HCT116 (cell line): ENCODE measurements at regions not wholly inside any gene's neighbourhood (a gene's known extent, or its start where the extent isn't known, plus 50 kb on each side); places are given as distances from the start of the nearest gene placed in this dataset.

Experiments
- ATAC-seq: fragments of 200-7000 bp; cut with Tn5 transposase; 2 replicates; pipeline ENCODE4 v1.9.1; 2020; ENCODE audit warnings: mild to moderate bottlenecking, moderate library complexity
- BruUV-seq: library from RNA; stranded (reverse); fragments of 400-500 nt; replicated peaks from 2 replicates; lab custom pipeline; 2021; lab: Mats Ljungman, UMichigan
- CTCF ChIA-PET: fragments of 300-600 bp; sonication (Branson Sonifier 250); formaldehyde crosslinking; loops from one replicate; lab custom pipeline; 2021; ENCODE audit warnings: antibody characterized with exemption; lab: Charles Lee
- POLR2A ChIA-PET: fragments of 300-600, 350-600 bp; sonication (Branson Sonifier 250); formaldehyde crosslinking; loops from one replicate; lab custom pipeline; 2021; ENCODE audit warnings: antibody characterized with exemption; lab: Charles Lee
- RAD21 ChIA-PET, 2 experiments: fragments of 300-600 bp; sonication (Branson Sonifier 250); formaldehyde crosslinking; loops; one replicate each; lab custom pipeline; 2023; ENCODE audit warnings: low total read pairs in 2 of 2; ENCODE audit not compliant: uncharacterized antibody in 2 of 2, unreplicated experiment in 2 of 2, low non-redundant PET in 1 of 2; lab: Charles Lee
- DNase-seq: peaks from one replicate; pipeline ENCODE4 v3.0.0-alpha.2; 2010; ENCODE audit warnings: low read depth, low spot score
- H2AFZ ChIP-seq: fragments of 200-600 bp; shearing (Covaris generic), sonication (generic); 2 replicates; pipeline ENCODE4 v1.6.1; 2017; ENCODE audit warnings: low read depth, mixed run types, mixed read lengths, antibody characterized with exemption, low read length; ENCODE audit not compliant: poor library complexity, severe bottlenecking
- H3K27ac ChIP-seq: 2 replicates; pipeline ENCODE4 v1.5.1; 2012; ENCODE audit warnings: low read depth, low read length
- H3K27me3 ChIP-seq: fragments of 200-600 bp; sonication (generic); 2 replicates; pipeline ENCODE4 v1.6.1; 2016; ENCODE audit warnings: mixed run types, low read length, mixed read lengths; ENCODE audit not compliant: insufficient read depth
- H3K36me3 ChIP-seq, 2 experiments: fragments of 200-500 bp in 1 of 2; fragments of 200-600 bp in 1 of 2; sonication (Bioruptor generic) in 1 of 2; sonication (generic) in 1 of 2; 2 replicates each; pipeline versions ENCODE4 v1.5.1 to v1.6.1; 2014 to 2016; ENCODE audit warnings: low read length in 2 of 2, inconsistent platforms in 1 of 2, mixed read lengths in 1 of 2, mixed run types in 1 of 2; ENCODE audit not compliant: insufficient read depth in 2 of 2, control insufficient read depth in 1 of 2
- H3K4me1 ChIP-seq, 2 experiments: fragments of 200-600 bp in 1 of 2; sonication (generic) in 1 of 2; 2 replicates each; pipeline versions ENCODE4 v1.5.1 to v1.6.1; 2012 to 2017; ENCODE audit warnings: low read length in 2 of 2, inconsistent platforms in 1 of 2, mild to moderate bottlenecking in 1 of 2, mixed read lengths in 1 of 2, mixed run types in 1 of 2, moderate library complexity in 1 of 2; ENCODE audit not compliant: insufficient read depth in 2 of 2, control insufficient read depth in 1 of 2
- H3K4me2 ChIP-seq: fragments of 200-600 bp; sonication (generic); 2 replicates; pipeline ENCODE4 v1.6.1; 2017; ENCODE audit warnings: mixed run types, low read length, mixed read lengths
- H3K4me3 ChIP-seq, 2 experiments: fragments of 200-600 bp in 1 of 2; sonication (generic) in 1 of 2; replicated peaks in 1 of 2; 2 replicates each; pipeline ENCODE4 v1.5.1; 2011 to 2016; ENCODE audit warnings: low read length in 2 of 2, control low read depth in 1 of 2, low read depth in 1 of 2, mild to moderate bottlenecking in 1 of 2, mixed read lengths in 1 of 2, mixed run types in 1 of 2
- H3K79me2 ChIP-seq: fragments of 200-600 bp; sonication (generic); 2 replicates; pipeline ENCODE4 v1.6.1; 2017; ENCODE audit warnings: mild to moderate bottlenecking, mixed run types, low read length, moderate library complexity, mixed read lengths; ENCODE audit not compliant: insufficient read depth
- H3K9ac ChIP-seq: fragments of 200-600 bp; sonication (generic); 2 replicates; pipeline ENCODE4 v1.6.1; 2016; ENCODE audit warnings: low read length, mixed read lengths
- H3K9me2 ChIP-seq: fragments of 200-600 bp; sonication (generic), shearing (Covaris generic); 2 replicates; pipeline ENCODE4 v1.6.1; 2017; ENCODE audit warnings: mixed run types, mild to moderate bottlenecking, moderate library complexity; ENCODE audit not compliant: insufficient read depth
- H3K9me3 ChIP-seq, 2 experiments: fragments of 200-500 bp in 1 of 2; fragments of 200-600 bp in 1 of 2; sonication (Bioruptor generic) in 1 of 2; sonication (generic) in 1 of 2; 2 replicates each; pipeline ENCODE4 v1.6.1; 2014 to 2017; ENCODE audit warnings: low read length in 2 of 2, mixed read lengths in 2 of 2, inconsistent platforms in 1 of 2, low read depth in 1 of 2, mild to moderate bottlenecking in 1 of 2, mixed run types in 1 of 2, moderate library complexity in 1 of 2; ENCODE audit not compliant: control insufficient read depth in 1 of 2, insufficient read depth in 1 of 2
- H4K20me1 ChIP-seq: fragments of 200-600 bp; sonication (generic), shearing (Covaris generic); 2 replicates; pipeline ENCODE4 v1.6.1; 2017; ENCODE audit warnings: mixed run types, mild to moderate bottlenecking, moderate library complexity; ENCODE audit not compliant: insufficient read depth
- CBX3 ChIP-seq: IDR thresholded peaks from 2 replicates; pipeline ENCODE4 v1.6.1; 2012; ENCODE audit warnings: low read depth
- CEBPB ChIP-seq: IDR thresholded peaks from 2 replicates; pipeline ENCODE4 v1.6.1; 2012; ENCODE audit warnings: low read depth
- EGR1 ChIP-seq: IDR thresholded peaks from 2 replicates; pipeline ENCODE4 v1.6.1; 2012; ENCODE audit warnings: low read depth
- ELF1 ChIP-seq: IDR thresholded peaks from 2 replicates; pipeline ENCODE4 v1.6.1; 2012; ENCODE audit warnings: low read depth, borderline replicate concordance
- EZH2phosphoT487 ChIP-seq: fragments of 200-600 bp; IDR thresholded peaks from 2 replicates; pipeline ENCODE4 v1.6.1; 2018; ENCODE audit warnings: antibody characterized with exemption, borderline replicate concordance
- FOSL1 ChIP-seq: IDR thresholded peaks from 2 replicates; pipeline ENCODE4 v1.6.1; 2012; ENCODE audit warnings: low read depth
- JUND ChIP-seq: IDR thresholded peaks from 2 replicates; pipeline ENCODE4 v1.6.1; 2012
- POLR2A ChIP-seq: IDR thresholded peaks from 2 replicates; pipeline ENCODE4 v1.7.0; 2011; ENCODE audit warnings: borderline replicate concordance; ENCODE audit not compliant: insufficient read depth, insufficient read length; ENCODE audit errors: extremely low read depth
- RAD21 ChIP-seq: IDR thresholded peaks from 2 replicates; pipeline ENCODE4 v1.6.1; 2012; ENCODE audit warnings: low read depth, mild to moderate bottlenecking
- SIN3A ChIP-seq: IDR thresholded peaks from 2 replicates; pipeline ENCODE4 v1.6.1; 2012; ENCODE audit warnings: low read depth
- SP1 ChIP-seq: IDR thresholded peaks from 2 replicates; pipeline ENCODE4 v1.6.1; 2012; ENCODE audit warnings: low read depth
- SRF ChIP-seq: IDR thresholded peaks from 2 replicates; pipeline ENCODE4 v1.6.1; 2012; ENCODE audit warnings: low read depth
- TCF7L2 ChIP-seq: IDR thresholded peaks from 2 replicates; pipeline ENCODE4 v1.7.0; 2011; ENCODE audit warnings: borderline replicate concordance, inconsistent platforms; ENCODE audit not compliant: insufficient read depth, insufficient read length; ENCODE audit errors: extremely low read depth
- YY1 ChIP-seq: IDR thresholded peaks from 2 replicates; pipeline ENCODE4 v1.6.1; 2011; ENCODE audit warnings: low read length, low read depth, moderate library complexity, mild to moderate bottlenecking; ENCODE audit not compliant: insufficient replicate concordance; ENCODE audit errors: extremely low read depth
- ZFX ChIP-seq: fragments of 450-650 bp; IDR thresholded peaks from 2 replicates; pipeline ENCODE4 v1.6.1; 2017
- ZNF274 ChIP-seq: fragments of 200-500 bp; sonication (Bioruptor generic); IDR thresholded peaks from 2 replicates; pipeline ENCODE4 v1.6.1; 2014; ENCODE audit warnings: mild to moderate bottlenecking, low read depth, low read length, inconsistent platforms
- intact Hi-C: fragments of 100-400 bp; cut with micrococcal nuclease; formaldehyde crosslinking; loops from 2 replicates; pipeline ENCODE4 v1.10.0; 2022
- TF ChIP-seq, protein P1 (sequence below): IDR thresholded peaks from 2 replicates; pipeline ENCODE4 v1.6.1; 2012; ENCODE audit warnings: low read depth
- TF ChIP-seq, protein P2 (sequence below): IDR thresholded peaks from 2 replicates; pipeline ENCODE4 v1.6.1; 2012
- TF ChIP-seq, protein P3 (sequence below): IDR thresholded peaks from 2 replicates; pipeline ENCODE4 v1.6.1; 2012

DNA sequence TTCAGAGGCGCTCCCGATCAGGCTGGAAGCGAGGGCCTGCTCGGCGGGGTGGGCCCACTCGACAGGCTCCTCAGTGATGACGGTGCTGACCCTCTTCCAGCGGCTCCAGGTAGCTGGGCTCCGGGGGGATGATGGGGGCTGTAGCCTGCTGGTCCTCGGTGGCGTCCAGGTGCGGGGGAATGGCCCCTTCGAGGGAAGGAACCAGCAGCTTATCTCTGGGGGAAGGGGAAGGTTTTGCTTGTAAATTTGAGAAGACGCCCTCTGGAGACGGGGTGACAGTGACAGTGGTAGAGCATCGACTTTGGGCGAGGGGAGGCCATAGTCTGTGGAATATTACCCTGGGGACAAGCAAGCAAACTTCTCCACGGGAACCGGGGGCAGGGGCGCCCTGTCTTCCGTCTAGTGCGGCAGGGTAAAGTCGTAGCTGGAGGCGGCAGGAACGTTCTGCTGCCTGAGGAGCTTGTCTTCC is 891.9 kb upstream of the LRRTM1 start:
- ChIA-PET RAD21 (no interaction called here), POLR2A (no interaction called here)
- Histone ChIP-seq H3K9me3 (no peaks in the 10 kb centered on the region), H3K4me2 (no peak overlapping the region), H3K27ac (no peak overlapping the region), H3K9me2 (no peaks in the 10 kb centered on the region), H2AFZ (no peak overlapping the region), H3K27me3 (no peaks in the 10 kb centered on the region), H3K79me2 (no peaks in the 10 kb centered on the region), H3K36me3 (no peaks in the 10 kb centered on the region), H3K4me1 (no peaks in the 10 kb centered on the region), H4K20me1 (no peaks in the 10 kb centered on the region), H3K9ac (no peak overlapping the region), H3K4me3 (no peak overlapping the region)
- ATAC-seq = no peak
- BruUV-seq = no TSS peak
- TF ChIP-seq POLR2A (no peak), CEBPB (no peak), ELF1 (no peak), TCF7L2 (no peak), SP1 (no peak), ZNF274 (no peak), ZFX (no peak), EGR1 (no peak), SRF (no peak), YY1 (no peak), FOSL1 (no peak), CBX3 (no peak), JUND (no peak), SIN3A (no peak), RAD21 (no peak), EZH2phosphoT487 (no peak)
- TF ChIP-seq, protein P1, sequence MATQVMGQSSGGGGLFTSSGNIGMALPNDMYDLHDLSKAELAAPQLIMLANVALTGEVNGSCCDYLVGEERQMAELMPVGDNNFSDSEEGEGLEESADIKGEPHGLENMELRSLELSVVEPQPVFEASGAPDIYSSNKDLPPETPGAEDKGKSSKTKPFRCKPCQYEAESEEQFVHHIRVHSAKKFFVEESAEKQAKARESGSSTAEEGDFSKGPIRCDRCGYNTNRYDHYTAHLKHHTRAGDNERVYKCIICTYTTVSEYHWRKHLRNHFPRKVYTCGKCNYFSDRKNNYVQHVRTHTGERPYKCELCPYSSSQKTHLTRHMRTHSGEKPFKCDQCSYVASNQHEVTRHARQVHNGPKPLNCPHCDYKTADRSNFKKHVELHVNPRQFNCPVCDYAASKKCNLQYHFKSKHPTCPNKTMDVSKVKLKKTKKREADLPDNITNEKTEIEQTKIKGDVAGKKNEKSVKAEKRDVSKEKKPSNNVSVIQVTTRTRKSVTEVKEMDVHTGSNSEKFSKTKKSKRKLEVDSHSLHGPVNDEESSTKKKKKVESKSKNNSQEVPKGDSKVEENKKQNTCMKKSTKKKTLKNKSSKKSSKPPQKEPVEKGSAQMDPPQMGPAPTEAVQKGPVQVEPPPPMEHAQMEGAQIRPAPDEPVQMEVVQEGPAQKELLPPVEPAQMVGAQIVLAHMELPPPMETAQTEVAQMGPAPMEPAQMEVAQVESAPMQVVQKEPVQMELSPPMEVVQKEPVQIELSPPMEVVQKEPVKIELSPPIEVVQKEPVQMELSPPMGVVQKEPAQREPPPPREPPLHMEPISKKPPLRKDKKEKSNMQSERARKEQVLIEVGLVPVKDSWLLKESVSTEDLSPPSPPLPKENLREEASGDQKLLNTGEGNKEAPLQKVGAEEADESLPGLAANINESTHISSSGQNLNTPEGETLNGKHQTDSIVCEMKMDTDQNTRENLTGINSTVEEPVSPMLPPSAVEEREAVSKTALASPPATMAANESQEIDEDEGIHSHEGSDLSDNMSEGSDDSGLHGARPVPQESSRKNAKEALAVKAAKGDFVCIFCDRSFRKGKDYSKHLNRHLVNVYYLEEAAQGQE = no peak
- TF ChIP-seq, protein P2, sequence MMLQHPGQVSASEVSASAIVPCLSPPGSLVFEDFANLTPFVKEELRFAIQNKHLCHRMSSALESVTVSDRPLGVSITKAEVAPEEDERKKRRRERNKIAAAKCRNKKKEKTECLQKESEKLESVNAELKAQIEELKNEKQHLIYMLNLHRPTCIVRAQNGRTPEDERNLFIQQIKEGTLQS = no peak
- TF ChIP-seq, protein P3, sequence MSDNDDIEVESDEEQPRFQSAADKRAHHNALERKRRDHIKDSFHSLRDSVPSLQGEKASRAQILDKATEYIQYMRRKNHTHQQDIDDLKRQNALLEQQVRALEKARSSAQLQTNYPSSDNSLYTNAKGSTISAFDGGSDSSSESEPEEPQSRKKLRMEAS = no peak
- TF ChIP-seq, all 23 proteins: peak for 0
- intact Hi-C loops = no loop called here
- DNase-seq = no peak
- CTCF ChIA-PET = no interaction called here
